ENCODE measurements at regions not wholly inside any gene's neighbourhood (a gene's known extent, or its start where the extent isn't known, plus 50 kb on each side); places are given as distances from the start of the nearest gene placed in this dataset.

GRCh38 chr4:138420471-138420870 lies 178.3 kb upstream of the SLC7A11 start:
- no peak for TF ChIP-seq CTCF (IDR thresholded peaks at IDR 0.05)
- no peak for TF ChIP-seq POLR2A (IDR thresholded peaks at IDR 0.05)

All from esophagus squamous epithelium (tissue), 4 donors.